PC-9 (cell line): ENCODE measurements at regions not wholly inside any gene's neighbourhood (a gene's known extent, or its start where the extent isn't known, plus 50 kb on each side); places are given as distances from the start of the nearest gene placed in this dataset.

Experiments used
- BruUV-seq: library from RNA; stranded (reverse); fragments of 400-500 nt; replicated peaks from 2 replicates; lab custom pipeline; 2021; lab: Mats Ljungman, UMichigan
- CTCF ChIA-PET: fragments of 300-600 bp; sonication (Branson Sonifier 250); formaldehyde crosslinking; loops from one replicate; lab custom pipeline; 2022; ENCODE audit warnings: antibody characterized with exemption; lab: Charles Lee
- POLR2A ChIA-PET: fragments of 300-600 bp; sonication (Branson Sonifier 250); formaldehyde crosslinking; loops from one replicate; lab custom pipeline; 2022; ENCODE audit warnings: antibody characterized with exemption; ENCODE audit not compliant: unreplicated experiment; lab: Charles Lee
- DNase-seq, 2 experiments: peaks; one replicate each; pipeline versions ENCODE4 v3.0.0 to v3.0.0-alpha.2; 2015 to 2022; ENCODE audit warnings: mixed read lengths in 1 of 2
- H2AFZ ChIP-seq: fragments of 200-600 bp; sonication (generic); 2 replicates; pipeline ENCODE4 v1.8.1; 2017; ENCODE audit warnings: antibody characterized with exemption
- H3F3A ChIP-seq: fragments of 200-600 bp; sonication (generic); 2 replicates; pipeline ENCODE4 v1.8.1; 2017; ENCODE audit warnings: antibody characterized with exemption, mild to moderate bottlenecking, low read depth; ENCODE audit not compliant: insufficient read depth
- H3K27ac ChIP-seq: fragments of 200-600 bp; sonication (generic); 2 replicates; pipeline ENCODE4 v1.6.1; 2016; ENCODE audit warnings: mixed run types
- H3K27me3 ChIP-seq: fragments of 200-600 bp; sonication (generic); 2 replicates; pipeline ENCODE4 v1.6.1; 2016; ENCODE audit warnings: low read depth, mixed run types; ENCODE audit not compliant: insufficient read depth
- H3K36me3 ChIP-seq: fragments of 200-600 bp; sonication (generic); 2 replicates; pipeline ENCODE4 v1.6.1; 2016; ENCODE audit warnings: low read depth, mixed run types
- H3K4me1 ChIP-seq: fragments of 200-600 bp; sonication (generic); replicated peaks from 2 replicates; pipeline ENCODE4 v1.6.1; 2016; ENCODE audit warnings: mixed run types; ENCODE audit not compliant: insufficient read depth
- H3K4me2 ChIP-seq: fragments of 200-600 bp; sonication (generic); 2 replicates; pipeline ENCODE4 v1.6.1; 2017; ENCODE audit warnings: mixed run types
- H3K4me3 ChIP-seq: fragments of 200-600 bp; sonication (generic); 2 replicates; pipeline ENCODE4 v1.6.1; 2016; ENCODE audit warnings: mixed run types
- H3K79me2 ChIP-seq: fragments of 200-600 bp; sonication (generic); 2 replicates; pipeline ENCODE4 v1.6.1; 2017; ENCODE audit warnings: low read depth, mixed run types
- H3K9me2 ChIP-seq: fragments of 200-600 bp; sonication (generic); 2 replicates; pipeline ENCODE4 v1.8.1; 2017; ENCODE audit warnings: mild to moderate bottlenecking; ENCODE audit not compliant: insufficient read depth
- H3K9me3 ChIP-seq: fragments of 200-600 bp; sonication (generic); 2 replicates; pipeline ENCODE4 v1.8.1; 2016; ENCODE audit warnings: low read depth; ENCODE audit not compliant: insufficient read depth
- H4K20me1 ChIP-seq: fragments of 200-600 bp; sonication (generic); 2 replicates; pipeline ENCODE4 v1.8.1; 2017; ENCODE audit not compliant: insufficient read depth
- EZH2 ChIP-seq: fragments of 200-600 bp; sonication (generic); IDR thresholded peaks from 2 replicates; pipeline ENCODE4 v1.8.0; 2017; ENCODE audit warnings: antibody characterized with exemption, low read depth
- intact Hi-C: fragments of 100-400 bp; cut with micrococcal nuclease; formaldehyde crosslinking; loops from one replicate; pipeline ENCODE4 v1.10.0; 2022; ENCODE audit not compliant: unreplicated experiment
- TF ChIP-seq, protein P1 (sequence below): fragments of 200-600 bp; sonication (generic); conservative IDR thresholded peaks from 2 replicates; pipeline ENCODE4 v1.6.1; 2017; ENCODE audit warnings: mixed run types, antibody characterized with exemption, mild to moderate bottlenecking, moderate library complexity

DNA sequence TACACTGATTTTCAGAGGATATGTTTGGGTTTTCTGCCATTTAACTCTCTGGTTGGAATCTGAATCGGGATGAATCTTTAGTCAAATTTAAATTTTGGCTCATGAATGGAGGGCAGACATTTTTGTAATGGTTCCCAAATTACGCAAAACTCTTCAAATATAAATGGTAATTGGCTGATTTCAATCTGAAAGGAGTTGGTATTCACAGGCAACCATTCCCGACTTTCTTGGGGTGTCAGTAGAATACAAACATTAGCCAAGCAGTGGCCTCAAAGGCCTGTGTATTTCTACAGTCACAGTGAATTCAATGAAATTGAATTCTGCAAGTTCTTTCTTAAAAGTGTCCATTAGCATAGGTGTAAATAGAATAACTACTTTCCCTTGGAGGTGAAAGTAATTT lies 668.8 kb upstream of the PRKX start:
- Histone ChIP-seq H3F3A (peaks cover 16% of the 10 kb centered on the region), H3K36me3 (no peaks in the 10 kb centered on the region; the same call in 1 of the 2 replicates), H4K20me1 (no peaks in the 10 kb centered on the region), H3K9me2 (no peaks in the 10 kb centered on the region), H3K27ac (no peak overlapping the region), H3K4me1 (peaks cover 36% of the 10 kb centered on the region), H3K4me2 (no peak overlapping the region), H3K9me3 (peaks cover 28% of the 10 kb centered on the region), H3K27me3 (no peaks in the 10 kb centered on the region), H3K4me3 (no peak overlapping the region), H3K79me2 (no peaks in the 10 kb centered on the region), H2AFZ (no peak overlapping the region)
- no peak for DNase-seq
- BruUV-seq, result no TSS peak
- intact Hi-C loops, result no loop called here
- CTCF ChIA-PET, result no interaction called here
- POLR2A ChIA-PET, result no interaction called here
- TF ChIP-seq EZH2, result no peak
- TF ChIP-seq, protein P1, sequence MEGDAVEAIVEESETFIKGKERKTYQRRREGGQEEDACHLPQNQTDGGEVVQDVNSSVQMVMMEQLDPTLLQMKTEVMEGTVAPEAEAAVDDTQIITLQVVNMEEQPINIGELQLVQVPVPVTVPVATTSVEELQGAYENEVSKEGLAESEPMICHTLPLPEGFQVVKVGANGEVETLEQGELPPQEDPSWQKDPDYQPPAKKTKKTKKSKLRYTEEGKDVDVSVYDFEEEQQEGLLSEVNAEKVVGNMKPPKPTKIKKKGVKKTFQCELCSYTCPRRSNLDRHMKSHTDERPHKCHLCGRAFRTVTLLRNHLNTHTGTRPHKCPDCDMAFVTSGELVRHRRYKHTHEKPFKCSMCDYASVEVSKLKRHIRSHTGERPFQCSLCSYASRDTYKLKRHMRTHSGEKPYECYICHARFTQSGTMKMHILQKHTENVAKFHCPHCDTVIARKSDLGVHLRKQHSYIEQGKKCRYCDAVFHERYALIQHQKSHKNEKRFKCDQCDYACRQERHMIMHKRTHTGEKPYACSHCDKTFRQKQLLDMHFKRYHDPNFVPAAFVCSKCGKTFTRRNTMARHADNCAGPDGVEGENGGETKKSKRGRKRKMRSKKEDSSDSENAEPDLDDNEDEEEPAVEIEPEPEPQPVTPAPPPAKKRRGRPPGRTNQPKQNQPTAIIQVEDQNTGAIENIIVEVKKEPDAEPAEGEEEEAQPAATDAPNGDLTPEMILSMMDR, result no peak

DNA sequence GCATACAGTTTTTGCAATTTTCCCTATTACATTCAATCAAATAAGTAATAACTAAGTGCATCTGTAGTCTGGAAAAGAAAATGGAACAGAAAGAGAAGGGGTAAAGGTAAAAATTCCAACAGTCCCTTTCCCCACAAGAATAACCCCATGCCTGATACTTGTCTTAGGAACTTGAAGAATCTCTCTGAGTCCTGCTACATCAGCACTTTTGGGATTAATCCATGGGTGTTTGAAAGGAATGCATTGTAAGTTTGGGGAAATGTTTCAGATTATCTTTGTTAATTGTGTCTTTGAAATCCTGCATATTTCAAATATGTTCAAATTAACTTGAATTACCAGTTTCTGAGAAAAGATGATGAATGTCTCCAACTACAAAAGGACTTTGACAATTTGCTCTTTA lies 667.3 kb upstream of the PRKX start:
- Histone ChIP-seq H3K9me2 (no peaks in the 10 kb centered on the region), H4K20me1 (no peaks in the 10 kb centered on the region), H3K9me3 (peaks cover 26% of the 10 kb centered on the region), H3K79me2 (no peaks in the 10 kb centered on the region), H3F3A (peaks cover 16% of the 10 kb centered on the region), H3K4me2 (no peak overlapping the region), H3K27ac (no peak overlapping the region), H3K4me1 (peaks cover 33% of the 10 kb centered on the region), H3K27me3 (no peaks in the 10 kb centered on the region), H2AFZ (0 out of 2 replicates have a peak overlapping the region, but pooled peaks have one; percentile 52), H3K4me3 (no peak overlapping the region), H3K36me3 (no peaks in the 10 kb centered on the region; the same call in 1 of the 2 replicates)
- no peak for DNase-seq
- no TSS peak for BruUV-seq
- intact Hi-C loops, result no loop called here
- POLR2A ChIA-PET, result no interaction called here
- CTCF ChIA-PET, result no interaction called here
- no peak for TF ChIP-seq EZH2
- TF ChIP-seq, protein P1, result no peak

DNA sequence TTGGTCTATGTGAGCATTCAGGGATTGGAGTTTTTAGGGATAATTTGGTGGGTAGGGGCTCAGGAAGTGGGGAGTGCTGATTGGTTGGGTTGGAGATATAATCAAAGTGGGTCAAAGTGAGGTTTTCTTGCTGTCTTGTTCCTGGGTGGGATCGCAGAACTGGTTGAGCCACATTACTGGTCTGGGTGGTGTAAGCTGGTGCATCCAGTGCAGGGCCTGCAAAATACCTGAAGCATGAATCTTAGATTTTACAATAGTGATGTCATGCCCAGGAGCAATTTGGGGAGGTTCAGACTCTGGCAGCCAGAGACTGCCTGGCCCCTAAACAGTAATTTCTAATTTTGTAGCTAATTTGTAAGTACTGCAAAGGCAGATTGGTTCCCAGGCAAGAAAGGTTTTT lies 665.6 kb upstream of the PRKX start:
- POLR2A ChIA-PET, result no interaction called here
- Histone ChIP-seq H3K36me3 (no peaks in the 10 kb centered on the region; the same call in 1 of the 2 replicates), H3K4me2 (peak overlapping the region; percentile 47), H3K4me1 (peaks cover 30% of the 10 kb centered on the region), H3K9me3 (peaks cover 23% of the 10 kb centered on the region), H3K27ac (peak overlapping the region; percentile 88), H3F3A (peaks cover 16% of the 10 kb centered on the region), H3K4me3 (no peak overlapping the region; the same call in 1 of the 2 replicates), H3K79me2 (no peaks in the 10 kb centered on the region), H2AFZ (no peak overlapping the region), H3K27me3 (no peaks in the 10 kb centered on the region), H4K20me1 (no peaks in the 10 kb centered on the region), H3K9me2 (no peaks in the 10 kb centered on the region)
- BruUV-seq, result no TSS peak
- peak; percentile 64 to 90 for DNase-seq
- CTCF ChIA-PET, result no interaction called here
- intact Hi-C loops, result loop anchor here (1.0 to 5.0 kb wide), 2 partner anchors 63 to 103 kb away; no protein-coding TSS in a partner anchor
- TF ChIP-seq EZH2, result no peak
- TF ChIP-seq, protein P1, result no peak
